GM12873 (cell line): ENCODE measurements at regions not wholly inside any gene's neighbourhood (a gene's known extent, or its start where the extent isn't known, plus 50 kb on each side); places are given as distances from the start of the nearest gene placed in this dataset.

Source experiments
- TF ChIP-seq, protein P1 (sequence below): IDR thresholded peaks from 2 replicates; pipeline ENCODE4 v1.5.1; 2012; ENCODE audit warnings: low read depth, mild to moderate bottlenecking, moderate library complexity, low read length, control low read depth; ENCODE audit not compliant: insufficient read depth; ENCODE audit errors: missing control alignments

DNA sequence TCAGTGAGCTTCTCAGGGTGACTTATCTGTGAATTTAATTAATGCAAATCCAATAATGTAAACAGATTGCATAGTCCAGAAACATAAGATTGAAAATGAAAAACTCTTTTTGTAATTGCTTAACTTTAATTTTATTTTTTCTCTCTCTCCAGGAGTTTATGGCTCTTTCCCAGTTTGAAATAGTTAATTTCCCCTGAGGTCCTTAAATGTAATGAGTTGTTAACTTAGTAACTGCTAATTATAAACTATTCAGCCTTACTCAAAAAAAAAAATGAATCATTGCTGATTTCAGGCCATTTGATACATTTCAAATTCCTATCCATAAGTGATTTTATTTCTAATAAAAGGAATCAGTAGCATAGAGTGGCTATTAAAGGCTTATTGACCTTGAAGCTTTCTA is 84.1 kb upstream of the TRPC4 start:
- TF ChIP-seq, protein P1, sequence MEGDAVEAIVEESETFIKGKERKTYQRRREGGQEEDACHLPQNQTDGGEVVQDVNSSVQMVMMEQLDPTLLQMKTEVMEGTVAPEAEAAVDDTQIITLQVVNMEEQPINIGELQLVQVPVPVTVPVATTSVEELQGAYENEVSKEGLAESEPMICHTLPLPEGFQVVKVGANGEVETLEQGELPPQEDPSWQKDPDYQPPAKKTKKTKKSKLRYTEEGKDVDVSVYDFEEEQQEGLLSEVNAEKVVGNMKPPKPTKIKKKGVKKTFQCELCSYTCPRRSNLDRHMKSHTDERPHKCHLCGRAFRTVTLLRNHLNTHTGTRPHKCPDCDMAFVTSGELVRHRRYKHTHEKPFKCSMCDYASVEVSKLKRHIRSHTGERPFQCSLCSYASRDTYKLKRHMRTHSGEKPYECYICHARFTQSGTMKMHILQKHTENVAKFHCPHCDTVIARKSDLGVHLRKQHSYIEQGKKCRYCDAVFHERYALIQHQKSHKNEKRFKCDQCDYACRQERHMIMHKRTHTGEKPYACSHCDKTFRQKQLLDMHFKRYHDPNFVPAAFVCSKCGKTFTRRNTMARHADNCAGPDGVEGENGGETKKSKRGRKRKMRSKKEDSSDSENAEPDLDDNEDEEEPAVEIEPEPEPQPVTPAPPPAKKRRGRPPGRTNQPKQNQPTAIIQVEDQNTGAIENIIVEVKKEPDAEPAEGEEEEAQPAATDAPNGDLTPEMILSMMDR: no peak

DNA sequence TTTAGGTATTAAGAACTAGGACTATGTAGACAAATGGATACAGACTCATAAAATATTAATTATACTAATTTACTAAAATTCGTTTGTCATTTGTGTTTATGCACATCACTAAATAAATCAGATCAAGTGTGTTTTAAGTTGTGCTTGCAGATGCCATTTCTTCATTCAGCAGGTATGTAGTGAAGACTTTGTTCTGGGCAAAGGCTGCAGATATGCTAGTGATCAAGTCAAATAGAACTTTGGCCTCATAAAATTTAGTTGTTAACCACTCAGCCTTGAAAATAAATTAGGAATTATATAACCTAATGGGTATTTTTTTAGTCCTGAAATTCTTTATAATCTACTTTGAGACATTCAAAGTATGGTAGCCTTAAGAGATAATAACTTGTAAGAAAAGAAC is 80.4 kb upstream of the TRPC4 start:
- TF ChIP-seq, protein P1: no peak

DNA sequence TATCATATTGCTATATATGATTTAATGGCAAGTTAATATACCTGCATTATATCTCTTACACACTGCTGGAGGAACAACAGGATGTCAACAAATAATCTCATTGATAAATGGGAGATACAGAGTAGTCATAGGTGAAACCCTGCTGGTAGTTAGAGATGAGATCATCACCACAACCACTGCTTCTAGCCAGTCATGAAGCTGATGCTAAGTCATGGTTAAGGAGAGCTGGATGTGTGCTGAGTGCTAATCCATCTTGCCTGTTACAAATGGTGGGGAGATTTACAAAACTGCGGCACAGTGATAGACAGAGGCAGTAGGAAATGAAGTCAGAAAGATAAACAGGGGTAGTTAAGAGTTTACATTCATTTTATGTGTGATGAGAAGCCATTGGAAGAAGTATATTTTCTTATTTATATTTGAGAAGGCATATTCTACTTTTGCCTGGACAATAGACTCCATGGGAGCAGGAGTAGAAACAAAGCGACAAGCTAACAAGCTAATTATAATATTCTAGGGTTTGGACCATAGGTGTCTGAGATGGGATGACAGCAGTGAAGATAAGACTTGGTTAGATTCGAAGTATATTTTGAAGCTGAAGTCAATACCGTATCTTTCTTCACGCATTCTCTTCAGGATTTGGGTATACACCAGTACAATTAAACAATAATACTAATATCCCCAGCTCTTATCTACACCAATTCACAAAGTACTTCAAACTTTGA is 78.0 kb upstream of the TRPC4 start:
- TF ChIP-seq, protein P1: no peak

- TF ChIP-seq, protein P1: no peak
Measured at GRCh38 chr13:37945651-37946575, 76.3 kb upstream of the TRPC4 start.

- TF ChIP-seq, protein P1: no peak
Measured at GRCh38 chr13:37944869-37945442, 75.4 kb upstream of the TRPC4 start.

GRCh38 chr13:37944081-37944868 is 74.7 kb upstream of the TRPC4 start:
- TF ChIP-seq, protein P1: no peak
